MM.1S (cell line): ENCODE measurements at regions not wholly inside any gene's neighbourhood (a gene's known extent, or its start where the extent isn't known, plus 50 kb on each side); places are given as distances from the start of the nearest gene placed in this dataset.
"Not testable (repeated sequence)": the region's sequence is repeated elsewhere in the genome, so short reads cannot be mapped to it uniquely, and the experiment has no call there.

ENCODE experiments used
- DNase-seq: peaks from one replicate; pipeline ENCODE4 v3.0.0-alpha.2; 2015
- H2AFZ ChIP-seq: fragments of 300-600 bp; sonication (generic); 2 replicates; pipeline ENCODE4 v1.6.0; 2016; ENCODE audit warnings: antibody characterized with exemption, low read length
- H3F3A ChIP-seq: fragments of 300-600 bp; sonication (generic); 2 replicates; pipeline ENCODE4 v1.6.1; 2016; ENCODE audit warnings: mild to moderate bottlenecking, antibody characterized with exemption, low read length, moderate library complexity, mixed read lengths; ENCODE audit not compliant: insufficient read depth
- H3K27ac ChIP-seq: fragments of 300-600 bp; sonication (generic); 2 replicates; pipeline ENCODE4 v1.5.1; 2016; ENCODE audit warnings: mild to moderate bottlenecking, low read length
- H3K27me3 ChIP-seq: fragments of 300-600 bp; sonication (generic); replicated peaks from 2 replicates; pipeline ENCODE4 v1.6.0; 2016; ENCODE audit warnings: low read length; ENCODE audit not compliant: insufficient read depth
- H3K36me3 ChIP-seq: fragments of 300-600 bp; sonication (generic); replicated peaks from 2 replicates; pipeline ENCODE4 v1.6.1; 2016; ENCODE audit warnings: mild to moderate bottlenecking, low read length, mixed read lengths; ENCODE audit not compliant: insufficient read depth
- H3K4me1 ChIP-seq: fragments of 300-600 bp; sonication (generic); 2 replicates; pipeline ENCODE4 v1.6.1; 2016; ENCODE audit warnings: low read length, mixed read lengths
- H3K4me2 ChIP-seq: fragments of 300-600 bp; sonication (generic); 2 replicates; pipeline ENCODE4 v1.6.0; 2016; ENCODE audit warnings: low read depth, low read length
- H3K4me3 ChIP-seq: fragments of 300-600 bp; sonication (generic); 2 replicates; pipeline ENCODE4 v1.5.1; 2016; ENCODE audit warnings: low read length, mixed read lengths
- H3K79me2 ChIP-seq: fragments of 300-600 bp; sonication (generic); 2 replicates; pipeline ENCODE4 v1.6.1; 2016; ENCODE audit warnings: mixed run types, low read length, mixed read lengths
- H3K9ac ChIP-seq: fragments of 300-600 bp; sonication (generic); 2 replicates; pipeline ENCODE4 v1.6.1; 2016; ENCODE audit warnings: low read length, mixed read lengths
- H3K9me2 ChIP-seq: fragments of 300-600 bp; sonication (generic); replicated peaks from 2 replicates; pipeline ENCODE4 v1.6.1; 2016; ENCODE audit warnings: mild to moderate bottlenecking, low read length, mixed read lengths; ENCODE audit not compliant: insufficient read depth
- H3K9me3 ChIP-seq: fragments of 300-600 bp; sonication (generic); replicated peaks from 2 replicates; pipeline ENCODE4 v1.6.1; 2016; ENCODE audit warnings: mild to moderate bottlenecking, low read length, mixed read lengths; ENCODE audit not compliant: insufficient read depth
- H4K20me1 ChIP-seq: fragments of 300-600 bp; sonication (generic); 2 replicates; pipeline ENCODE4 v1.6.1; 2016; ENCODE audit warnings: mild to moderate bottlenecking, low read length, moderate library complexity, mixed read lengths; ENCODE audit not compliant: insufficient read depth
- EZH2 ChIP-seq: fragments of 300-600 bp; sonication (generic); optimal IDR thresholded peaks from 2 replicates; pipeline ENCODE3; 2017; ENCODE audit warnings: low read depth, mild to moderate bottlenecking, antibody characterized with exemption, low read length, mixed read lengths
- EZH2phosphoT487 ChIP-seq: fragments of 300-600 bp; sonication (generic); IDR thresholded peaks from 2 replicates; pipeline ENCODE4 v1.6.1; 2018; ENCODE audit warnings: antibody characterized with exemption, low read length
- TF ChIP-seq, protein P1 (sequence below): fragments of 300-600 bp; sonication (generic); IDR thresholded peaks from 2 replicates; pipeline ENCODE4 v1.5.1; 2016; ENCODE audit warnings: antibody characterized with exemption, low read length, mixed read lengths

GRCh38 chr13:84088996-84089395 is 206.7 kb upstream of the SLITRK1 start:
- Histone ChIP-seq H4K20me1 (no peaks in the 10 kb centered on the region), H3K4me1 (no peaks in the 10 kb centered on the region), H2AFZ (no peak overlapping the region), H3K9me3 (no peaks in the 10 kb centered on the region), H3K79me2 (no peaks in the 10 kb centered on the region), H3K9ac (no peak overlapping the region), H3K4me2 (no peak overlapping the region), H3K27ac (no peak overlapping the region), H3K36me3 (no peaks in the 10 kb centered on the region), H3K4me3 (no peak overlapping the region), H3F3A (no peaks in the 10 kb centered on the region), H3K27me3 (no peaks in the 10 kb centered on the region), H3K9me2 (no peaks in the 10 kb centered on the region)
- DNase-seq, result no peak
- TF ChIP-seq EZH2phosphoT487 (no peak), EZH2 (no peak)
- TF ChIP-seq, protein P1, sequence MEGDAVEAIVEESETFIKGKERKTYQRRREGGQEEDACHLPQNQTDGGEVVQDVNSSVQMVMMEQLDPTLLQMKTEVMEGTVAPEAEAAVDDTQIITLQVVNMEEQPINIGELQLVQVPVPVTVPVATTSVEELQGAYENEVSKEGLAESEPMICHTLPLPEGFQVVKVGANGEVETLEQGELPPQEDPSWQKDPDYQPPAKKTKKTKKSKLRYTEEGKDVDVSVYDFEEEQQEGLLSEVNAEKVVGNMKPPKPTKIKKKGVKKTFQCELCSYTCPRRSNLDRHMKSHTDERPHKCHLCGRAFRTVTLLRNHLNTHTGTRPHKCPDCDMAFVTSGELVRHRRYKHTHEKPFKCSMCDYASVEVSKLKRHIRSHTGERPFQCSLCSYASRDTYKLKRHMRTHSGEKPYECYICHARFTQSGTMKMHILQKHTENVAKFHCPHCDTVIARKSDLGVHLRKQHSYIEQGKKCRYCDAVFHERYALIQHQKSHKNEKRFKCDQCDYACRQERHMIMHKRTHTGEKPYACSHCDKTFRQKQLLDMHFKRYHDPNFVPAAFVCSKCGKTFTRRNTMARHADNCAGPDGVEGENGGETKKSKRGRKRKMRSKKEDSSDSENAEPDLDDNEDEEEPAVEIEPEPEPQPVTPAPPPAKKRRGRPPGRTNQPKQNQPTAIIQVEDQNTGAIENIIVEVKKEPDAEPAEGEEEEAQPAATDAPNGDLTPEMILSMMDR, result no peak

- H3K27me3 ChIP-seq, result no peaks in the 10 kb centered on the region
- H4K20me1 ChIP-seq, result no peaks in the 10 kb centered on the region
- H3K9me3 ChIP-seq, result no peaks in the 10 kb centered on the region
- TF ChIP-seq, protein P1, result no peak
- no peak for TF ChIP-seq EZH2phosphoT487
- no peak for TF ChIP-seq EZH2
- H3K9me2 ChIP-seq, result no peaks in the 10 kb centered on the region
- no peak overlapping the region for H2AFZ ChIP-seq
- no peak overlapping the region for H3K4me2 ChIP-seq
- no peak overlapping the region for H3K27ac ChIP-seq
- H3K9ac ChIP-seq, result no peak overlapping the region
- no peaks in the 10 kb centered on the region for H3K36me3 ChIP-seq
- DNase-seq, result no peak
- H3F3A ChIP-seq, result no peaks in the 10 kb centered on the region
- H3K79me2 ChIP-seq, result no peaks in the 10 kb centered on the region
- no peak overlapping the region for H3K4me3 ChIP-seq
- no peaks in the 10 kb centered on the region for H3K4me1 ChIP-seq
Measured at GRCh38 chr13:84086847-84087162, 204.5 kb upstream of the SLITRK1 start.

- H2AFZ ChIP-seq, H3K9me3 ChIP-seq, H3K4me3 ChIP-seq, H3K36me3 ChIP-seq, H3K4me1 ChIP-seq, H4K20me1 ChIP-seq, H3K79me2 ChIP-seq, H3K27me3 ChIP-seq, H3K9ac ChIP-seq, DNase-seq, H3K4me2 ChIP-seq, H3F3A ChIP-seq, H3K9me2 ChIP-seq, H3K27ac ChIP-seq: not testable (repeated sequence)
Measured at GRCh38 chr13:84086098-84086846, 204.0 kb upstream of the SLITRK1 start.

- Histone ChIP-seq H2AFZ (no peak overlapping the region), H3K27me3 (no peaks in the 10 kb centered on the region), H3K4me2 (no peak overlapping the region), H3K4me3 (no peak overlapping the region), H3K79me2 (no peaks in the 10 kb centered on the region), H3K27ac (no peak overlapping the region), H3F3A (no peaks in the 10 kb centered on the region), H3K9me3 (no peaks in the 10 kb centered on the region), H3K9ac (no peak overlapping the region), H3K4me1 (no peaks in the 10 kb centered on the region), H4K20me1 (no peaks in the 10 kb centered on the region), H3K36me3 (no peaks in the 10 kb centered on the region), H3K9me2 (no peaks in the 10 kb centered on the region)
- DNase-seq, result no peak
- TF ChIP-seq, protein P1, result no peak
- TF ChIP-seq EZH2phosphoT487, result no peak
- TF ChIP-seq EZH2, result no peak
Measured at GRCh38 chr13:84082462-84082861, 200.2 kb upstream of the SLITRK1 start.
